SK-N-MC (cell line): ENCODE measurements at regions not wholly inside any gene's neighbourhood (a gene's known extent, or its start where the extent isn't known, plus 50 kb on each side); places are given as distances from the start of the nearest gene placed in this dataset.

ENCODE experiments used
- EZH2 ChIP-seq: fragments of 200-600 bp; sonication (generic); IDR thresholded peaks from one replicate; pipeline ENCODE4 v1.6.1; 2017; ENCODE audit warnings: antibody characterized with exemption
- FOXP2 ChIP-seq: optimal IDR thresholded peaks from 2 replicates; pipeline ENCODE3; 2011; ENCODE audit warnings: mild to moderate bottlenecking, moderate library complexity; ENCODE audit not compliant: insufficient read depth; ENCODE audit errors: extremely low read length, control extremely low read depth
- POLR2AphosphoS5 ChIP-seq: IDR thresholded peaks from 2 replicates; pipeline ENCODE4 v1.6.1; 2012; ENCODE audit warnings: mild to moderate bottlenecking, low read depth, low read length, borderline replicate concordance

DNA sequence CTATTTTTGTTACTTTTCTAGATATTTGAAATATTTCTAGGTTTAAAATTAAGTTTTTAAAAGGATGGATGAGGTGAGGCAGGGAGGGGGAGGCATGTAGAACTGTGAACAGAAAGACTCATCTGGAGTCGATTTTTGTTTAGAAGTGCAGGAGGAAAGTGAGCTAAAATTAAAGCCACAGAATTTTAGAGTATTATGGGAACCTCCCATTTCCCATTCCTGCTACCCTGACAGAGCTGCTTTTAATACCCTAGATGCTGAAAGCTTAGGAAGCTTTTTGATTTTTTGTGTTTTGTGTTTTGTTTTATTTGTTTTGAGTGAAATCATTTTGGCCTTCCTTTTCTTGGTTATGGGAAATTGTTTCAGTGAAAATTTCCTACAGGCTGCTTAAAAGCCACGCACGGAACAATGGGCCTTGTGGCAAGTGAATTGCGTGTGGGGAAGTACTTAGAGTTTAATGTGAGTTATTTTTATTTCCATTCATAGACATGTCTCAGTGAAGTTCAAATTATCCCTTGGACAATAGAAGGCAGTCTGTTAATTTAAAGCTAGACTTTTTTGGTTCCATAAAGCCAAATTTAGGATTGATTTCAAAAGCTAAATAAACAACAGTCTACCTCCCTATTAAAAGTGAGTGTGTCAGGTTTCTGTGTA, 102.0 kb upstream of the HDAC9 start:
- TF ChIP-seq EZH2 = no peak
- TF ChIP-seq POLR2AphosphoS5 = no peak
- TF ChIP-seq FOXP2 = no peak
